Activated T-cell treated with anti-CD3 and anti-CD28 coated beads for 48 hours (primary cell): ENCODE measurements at regions not wholly inside any gene's neighbourhood (a gene's known extent, or its start where the extent isn't known, plus 50 kb on each side); places are given as distances from the start of the nearest gene placed in this dataset.
"Not testable (repeated sequence)": the region's sequence is repeated elsewhere in the genome, so short reads cannot be mapped to it uniquely, and the experiment has no call there.

Experiments
- DNase-seq: peaks from one replicate; pipeline ENCODE4 v3.0.0-alpha.2; 2020; ENCODE audit warnings: low read depth

DNA sequence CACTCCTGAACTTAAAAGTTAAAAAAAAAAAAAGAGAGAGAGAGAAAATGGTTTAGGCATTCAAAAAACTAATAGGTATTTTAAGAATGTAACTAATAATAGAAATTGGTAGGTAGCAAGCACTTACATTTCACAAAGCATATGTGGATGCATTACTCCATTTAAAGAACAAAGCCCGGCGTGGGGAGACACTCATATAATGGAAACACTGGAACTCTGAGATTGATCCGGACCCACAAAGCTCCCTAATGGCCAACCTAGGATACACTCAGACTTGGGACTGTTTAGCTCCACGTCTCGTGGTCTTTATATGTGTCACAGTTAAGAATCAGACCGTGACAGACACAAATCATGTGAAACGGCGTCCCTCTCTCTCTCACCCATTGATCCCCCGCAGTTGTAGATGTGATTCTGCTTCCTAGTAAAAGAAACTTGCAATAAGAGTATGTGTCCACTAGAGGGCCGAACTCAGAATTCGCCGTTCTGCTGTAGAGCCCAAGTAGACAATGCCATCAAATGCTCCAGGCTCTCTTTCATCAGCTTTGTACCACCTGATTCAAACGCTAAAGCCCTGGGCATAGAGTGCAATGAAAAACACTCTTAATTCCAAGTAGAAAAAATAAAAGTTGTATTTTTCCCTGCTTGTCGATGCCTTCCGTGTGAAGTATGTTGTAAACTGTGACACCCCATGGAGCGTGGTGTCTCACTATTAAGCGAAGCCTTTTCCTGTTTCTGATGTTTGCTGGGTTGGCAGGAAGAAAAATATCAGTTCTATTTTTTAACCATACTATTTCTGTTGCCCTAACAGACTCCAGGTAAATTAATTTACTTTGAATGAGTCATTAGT is 429.0 kb upstream of the MTPN start:
- DNase-seq = peak; percentile 4

DNA sequence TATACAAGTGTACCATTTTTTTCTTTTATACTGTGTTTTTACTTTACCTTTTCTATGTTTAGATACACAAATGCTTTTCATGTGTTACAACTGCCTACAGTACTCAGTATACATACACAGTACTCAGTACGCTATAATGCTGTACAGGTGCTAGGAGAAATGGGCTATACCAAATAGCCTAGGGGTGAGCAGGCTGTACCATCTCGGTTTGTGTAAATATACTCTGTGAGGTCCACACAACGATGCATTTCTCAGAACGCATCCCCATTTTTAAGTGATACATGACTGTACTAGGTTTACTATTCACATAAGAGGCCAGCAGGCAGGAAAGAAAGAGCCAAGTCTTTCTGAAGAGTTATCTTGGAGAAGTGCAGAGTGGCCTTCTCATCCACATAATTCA is 426.4 kb upstream of the MTPN start:
- DNase-seq = no peak

DNA sequence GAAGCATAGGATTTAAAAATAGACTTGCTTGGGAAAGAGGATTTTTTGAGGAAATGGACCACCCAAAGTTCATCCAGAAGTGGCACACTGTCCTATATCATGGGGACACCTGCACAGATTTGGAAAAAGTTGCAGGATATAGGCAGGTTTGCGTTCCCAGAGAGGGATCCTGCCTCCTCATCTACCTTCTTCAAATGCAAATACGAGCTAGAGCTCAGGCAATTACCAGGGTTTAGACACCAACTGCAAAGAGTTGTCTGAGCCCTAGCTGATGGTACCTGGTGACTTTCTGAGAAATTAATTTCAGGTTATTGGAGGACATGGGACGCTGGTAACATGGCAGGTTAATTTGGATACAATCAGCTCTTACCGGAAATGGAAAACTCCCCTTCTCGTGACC is 423.7 kb upstream of the MTPN start:
- DNase-seq = no peak

DNA sequence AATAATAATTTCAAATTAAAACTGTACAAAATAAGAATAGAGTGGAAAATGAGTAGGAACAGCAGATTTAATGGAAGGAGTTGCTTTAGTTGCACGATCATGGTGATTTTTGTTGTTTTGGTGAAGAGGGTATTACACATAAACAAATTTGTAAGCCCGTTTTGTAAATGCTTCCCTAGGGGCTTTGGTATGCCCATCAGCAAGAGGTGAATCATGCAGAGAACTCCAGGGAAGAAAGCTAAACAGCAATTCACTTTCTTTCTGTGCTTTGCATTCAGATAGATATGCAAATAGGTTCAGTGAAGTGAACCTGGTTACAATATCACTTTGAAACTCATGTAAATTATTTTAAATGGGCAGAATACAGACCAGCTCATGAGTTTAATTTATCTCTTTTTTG is 422.2 kb upstream of the MTPN start:
- no peak for DNase-seq

DNA sequence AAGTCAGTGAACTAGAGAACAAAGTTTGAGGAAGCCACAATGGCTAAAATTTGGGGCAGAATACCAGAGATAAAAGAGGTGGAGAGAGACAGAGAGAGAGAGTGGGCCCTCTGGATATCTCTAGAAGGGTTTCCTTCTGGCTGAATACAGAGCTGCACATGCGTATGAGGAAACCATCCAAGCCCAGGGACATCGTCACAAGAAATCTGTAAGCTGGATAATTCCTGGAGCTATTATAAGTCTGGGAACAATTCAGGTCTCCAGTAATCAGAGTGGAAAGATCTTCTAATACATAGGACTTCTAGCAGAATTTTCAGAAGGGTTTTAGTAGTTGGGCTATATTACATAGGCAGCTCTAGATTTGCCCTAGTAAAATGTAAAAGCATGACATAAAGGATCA is 415.7 kb upstream of the MTPN start:
- no peak for DNase-seq

DNA sequence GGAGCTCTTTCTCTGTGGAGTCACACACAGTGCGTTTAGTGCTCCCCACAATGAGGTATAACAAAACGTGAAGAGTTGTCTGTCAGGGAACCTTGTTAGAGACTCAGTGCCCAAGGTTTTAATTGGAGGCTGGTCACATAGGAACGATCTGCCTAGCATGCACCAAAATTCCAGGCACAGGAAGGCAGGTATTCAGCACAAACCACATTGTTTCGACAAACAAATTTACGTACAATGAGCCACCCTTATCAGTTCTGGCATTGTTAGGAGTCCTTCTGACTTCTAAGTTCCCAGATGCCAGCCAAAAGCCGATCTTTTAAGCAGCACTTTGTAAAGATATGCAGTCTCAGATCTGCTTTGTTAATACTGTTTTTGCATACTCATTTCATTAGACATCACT is 414.2 kb upstream of the MTPN start:
- DNase-seq = no peak

DNA sequence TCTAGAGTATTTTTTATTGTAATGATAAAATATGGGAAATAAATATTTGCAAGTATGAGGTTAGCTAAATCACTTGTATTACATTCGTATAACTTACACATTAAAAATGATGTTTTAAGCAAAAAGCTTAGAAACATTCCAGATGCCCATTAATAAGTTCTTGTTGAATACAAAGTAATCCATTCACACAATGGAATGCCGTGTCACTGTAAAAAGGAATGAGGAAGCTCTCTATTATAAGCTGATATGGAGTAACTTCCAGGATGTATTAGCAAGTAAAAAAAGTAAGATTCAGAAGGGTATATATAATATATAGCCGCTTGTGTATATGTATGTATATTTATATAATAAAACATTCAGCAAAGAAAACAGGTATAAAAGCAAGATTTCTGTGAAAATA is 412.8 kb upstream of the MTPN start:
- no peak for DNase-seq

DNA sequence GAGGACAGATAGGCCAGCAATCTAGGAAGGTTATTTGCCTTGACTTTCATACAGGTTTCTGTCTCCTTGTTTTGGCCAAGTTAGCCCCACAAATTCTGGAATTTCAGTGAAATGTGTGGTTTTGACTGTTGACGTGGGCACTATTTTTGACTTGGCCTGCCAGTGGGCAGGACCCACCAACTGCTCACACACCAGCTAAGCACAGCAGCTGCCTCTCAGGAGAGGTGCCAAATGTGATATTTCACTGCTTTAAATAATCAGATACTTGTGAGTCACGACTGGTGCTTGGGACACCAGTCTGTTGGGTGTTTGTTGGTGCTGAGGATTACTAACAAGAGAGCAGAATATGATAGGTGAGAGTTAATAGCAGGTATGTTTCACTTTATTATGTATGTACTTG is 409.7 kb upstream of the MTPN start:
- no peak for DNase-seq

DNA sequence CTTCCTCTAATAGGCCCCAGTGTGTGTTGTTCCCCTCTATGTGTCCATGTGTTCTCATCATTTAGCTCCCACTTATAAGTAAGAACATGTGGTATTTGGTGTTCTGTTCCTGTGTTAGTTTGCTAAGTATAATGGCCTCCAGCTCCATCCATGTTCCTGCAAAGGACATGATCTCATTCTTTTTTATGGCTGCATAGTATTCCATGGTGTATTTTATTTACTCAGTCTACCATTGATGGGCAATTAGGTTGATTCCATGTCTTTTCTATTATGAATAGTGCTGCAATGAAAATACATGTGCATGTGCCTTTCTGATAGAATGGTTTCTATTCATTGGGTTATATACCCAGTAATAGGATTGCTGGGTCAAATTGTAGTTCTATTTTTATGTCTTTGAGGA is 394.2 kb upstream of the MTPN start:
- not testable (repeated sequence) for DNase-seq

DNA sequence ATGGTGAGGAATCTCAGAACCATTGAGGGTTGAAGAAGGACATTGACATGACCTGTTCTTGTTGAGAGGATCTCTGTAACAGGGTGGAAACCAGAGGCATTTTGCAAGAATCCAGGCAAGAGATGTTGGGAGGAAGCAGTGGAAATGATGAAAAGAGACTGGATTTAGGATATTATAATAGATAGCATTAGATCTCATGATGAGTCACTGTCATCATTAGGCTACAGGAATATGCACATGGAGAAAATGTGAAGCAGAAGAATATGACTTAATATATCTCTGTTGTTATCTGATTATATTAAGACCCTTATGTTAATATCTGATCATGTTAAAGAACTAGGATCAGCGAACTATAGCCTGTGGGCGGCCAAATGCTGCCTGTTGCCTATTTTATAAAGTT is 393.0 kb upstream of the MTPN start:
- DNase-seq = no peak

DNA sequence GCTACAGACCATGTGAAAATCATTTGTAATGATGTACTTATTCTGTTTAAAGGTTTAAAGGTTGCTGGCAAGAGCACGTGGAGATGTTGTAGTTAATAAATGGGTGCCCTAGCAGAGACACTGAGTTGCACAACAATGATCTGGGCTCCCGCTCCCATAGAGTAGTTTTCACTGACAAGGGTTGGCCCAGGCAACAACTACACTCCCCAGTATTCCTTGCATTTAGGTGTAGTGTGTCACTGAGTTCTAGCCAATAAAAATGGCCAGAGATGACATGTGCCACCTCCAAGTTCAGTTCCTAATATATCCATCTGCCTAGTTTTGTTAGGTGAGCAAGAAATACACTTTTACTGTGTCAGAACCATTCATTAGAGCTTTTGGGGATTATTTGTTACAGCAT is 392.1 kb upstream of the MTPN start:
- DNase-seq = no peak

DNA sequence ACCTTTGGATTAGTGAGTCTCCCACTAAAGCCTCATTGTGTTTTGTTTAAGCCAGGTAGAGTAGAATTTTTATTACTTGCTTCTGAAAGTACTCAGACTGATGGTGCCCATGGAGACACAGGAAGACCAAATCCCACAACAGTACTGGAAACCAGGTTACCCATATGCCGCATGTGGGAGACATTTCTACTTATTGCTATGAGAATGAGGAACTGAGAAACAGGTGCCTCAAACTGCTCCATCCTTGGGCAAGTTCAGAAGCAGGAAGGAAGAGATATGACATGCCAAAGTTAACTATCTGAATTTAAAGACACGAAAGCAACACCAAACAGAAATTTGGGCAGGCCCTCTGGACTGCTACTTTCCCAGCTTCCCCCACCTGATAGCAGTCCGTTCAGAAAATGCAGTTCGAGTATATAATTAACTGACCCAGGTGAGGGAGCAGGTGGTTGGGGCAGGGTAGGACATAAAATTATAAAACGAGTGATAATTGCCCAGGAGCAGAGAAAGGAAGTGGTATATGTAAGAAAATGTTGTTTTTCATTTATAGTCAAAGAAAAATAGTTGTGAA is 382.3 kb upstream of the MTPN start:
- no peak for DNase-seq

DNA sequence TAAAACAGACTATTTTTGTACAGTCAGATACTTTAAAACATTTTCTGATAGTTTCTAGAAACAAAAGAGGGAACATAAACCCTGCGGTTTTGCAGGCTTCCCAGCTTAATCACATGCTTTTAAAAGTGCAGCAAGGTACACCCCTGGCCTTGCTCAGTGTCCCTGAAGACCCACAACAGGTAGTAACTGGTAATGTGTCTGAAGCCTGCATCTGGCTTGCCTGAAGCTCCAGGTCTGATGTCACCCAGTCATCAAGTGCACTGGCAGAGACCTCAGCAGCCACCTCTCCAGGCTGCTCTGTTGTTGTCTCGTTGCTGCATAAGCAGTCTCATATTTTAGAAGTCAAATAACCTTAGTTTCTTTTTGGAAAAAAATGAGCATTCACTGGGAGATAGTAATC is 376.1 kb upstream of the MTPN start:
- DNase-seq = no peak

DNA sequence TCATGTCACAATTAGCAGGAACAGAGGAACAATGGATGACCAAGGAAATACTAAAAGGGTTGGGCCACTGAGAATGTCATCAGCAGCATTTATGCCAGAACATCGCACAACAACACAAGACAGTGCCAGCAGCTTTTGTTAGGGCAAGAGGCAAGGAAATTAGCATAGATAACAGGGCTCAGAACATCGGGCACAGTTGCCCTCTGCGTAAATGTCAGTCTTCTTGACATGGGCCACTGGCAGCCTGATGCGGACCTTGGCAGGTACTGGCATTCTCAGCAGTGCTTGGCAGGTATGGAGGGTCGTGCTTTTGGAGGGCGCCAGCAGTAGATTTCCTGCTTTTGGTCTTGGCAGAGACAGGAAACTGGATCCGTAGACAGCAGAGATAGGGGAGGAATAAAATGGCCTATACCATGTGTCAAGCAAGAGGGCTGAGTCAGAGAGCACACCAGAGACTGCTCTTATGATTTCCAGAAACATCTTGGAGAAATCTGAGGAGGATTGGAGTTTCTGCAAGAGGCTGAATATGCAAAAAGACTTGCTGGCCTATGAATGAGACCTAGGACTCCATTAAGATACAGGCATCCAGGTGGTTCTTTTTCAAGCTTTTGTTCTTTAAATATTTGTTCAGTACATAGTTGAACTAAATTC is 371.5 kb upstream of the MTPN start:
- DNase-seq = no peak

DNA sequence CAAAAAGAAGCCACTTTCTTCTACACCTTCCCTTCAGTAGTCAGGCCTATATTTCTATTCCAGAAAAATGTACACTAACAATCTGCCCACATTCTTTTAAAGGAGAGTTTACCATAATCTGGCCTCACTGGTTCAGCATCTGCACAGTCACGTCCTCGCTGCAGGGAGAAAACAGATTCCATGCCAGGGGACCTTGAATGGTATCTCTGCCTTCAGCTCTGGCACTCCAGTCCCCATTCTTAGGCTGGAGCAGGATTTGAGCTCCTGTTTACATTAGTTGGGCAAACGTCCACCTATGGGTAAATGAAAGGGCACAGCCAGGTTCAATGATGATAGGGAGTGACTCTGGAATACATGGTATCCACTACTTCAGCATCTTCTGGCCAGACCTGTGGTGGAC is 371.0 kb upstream of the MTPN start:
- no peak for DNase-seq

DNA sequence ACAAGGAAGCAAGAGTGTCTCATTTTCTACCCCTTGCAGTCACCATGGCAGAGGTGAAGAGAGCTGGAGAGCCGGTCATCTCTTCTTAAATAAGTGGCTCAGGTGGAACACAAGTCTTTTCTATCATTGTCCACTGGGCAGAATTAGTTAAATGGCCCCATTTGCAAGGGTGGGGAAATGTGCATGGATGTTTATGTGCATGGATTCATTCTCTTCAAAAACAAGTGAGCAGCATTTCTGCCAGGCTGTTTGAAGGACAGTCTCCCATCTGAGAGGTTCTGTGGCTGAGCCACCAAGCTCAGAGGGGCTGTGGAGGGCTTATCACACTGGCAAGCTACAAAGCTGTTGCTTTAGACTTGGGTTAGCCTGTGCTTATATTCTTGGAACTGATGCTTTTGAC is 370.3 kb upstream of the MTPN start:
- DNase-seq = no peak

DNA sequence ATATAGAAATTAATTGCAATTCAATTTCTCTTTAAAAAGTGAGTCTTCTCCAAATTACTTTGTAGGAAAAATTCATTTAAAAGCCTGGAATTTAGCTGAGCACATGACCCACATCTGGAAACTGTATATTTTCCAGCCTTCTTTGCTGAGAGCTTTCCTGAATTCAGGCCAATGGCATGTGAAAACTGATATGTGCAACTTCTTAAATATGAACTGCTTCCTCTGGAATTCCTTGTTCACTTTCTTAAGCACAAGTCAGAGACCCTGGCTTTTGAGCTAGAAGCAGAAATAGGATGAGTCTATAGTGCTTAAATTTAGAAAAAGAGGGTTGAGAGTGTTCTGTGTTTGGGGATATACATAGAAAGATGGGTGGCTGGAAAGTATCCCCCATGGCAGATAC is 365.1 kb upstream of the MTPN start:
- no peak for DNase-seq

DNA sequence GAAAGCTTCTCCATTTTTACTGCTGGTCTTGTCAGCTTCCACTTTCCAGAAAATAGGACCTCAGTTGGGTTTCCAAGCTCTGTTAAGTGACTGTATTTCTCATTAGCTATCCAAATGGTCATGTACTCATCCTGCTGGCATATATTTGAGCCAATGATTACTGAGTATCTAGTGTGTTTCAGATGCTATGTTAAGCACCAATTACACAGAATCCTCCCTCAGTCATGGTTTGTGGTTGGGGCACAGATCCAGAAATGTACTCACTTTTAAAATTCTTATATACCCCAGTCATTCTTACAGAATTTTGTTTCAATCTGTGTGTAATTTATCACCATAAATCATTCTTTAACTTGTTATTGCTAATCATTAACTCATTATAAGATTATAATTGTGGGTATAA is 362.3 kb upstream of the MTPN start:
- no peak for DNase-seq

DNA sequence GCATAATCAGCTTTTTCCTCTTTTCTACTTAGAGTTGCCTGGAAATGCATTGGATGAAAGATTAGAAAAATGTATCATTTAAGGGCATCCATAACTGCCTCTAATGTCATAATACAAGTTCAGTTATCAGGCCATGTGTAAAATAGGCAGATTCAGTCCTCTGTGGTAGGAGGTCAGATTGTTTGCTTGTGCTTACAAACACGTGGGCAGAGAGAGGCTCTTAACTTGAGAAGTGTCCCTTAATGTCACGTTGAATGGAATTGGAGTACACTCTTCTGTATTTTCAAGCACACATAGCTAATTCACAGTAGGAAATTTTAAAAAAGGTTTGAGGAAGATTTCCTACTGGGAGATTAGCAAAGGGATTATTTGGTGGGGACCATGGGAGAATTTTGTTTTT is 359.8 kb upstream of the MTPN start:
- DNase-seq = no peak

DNA sequence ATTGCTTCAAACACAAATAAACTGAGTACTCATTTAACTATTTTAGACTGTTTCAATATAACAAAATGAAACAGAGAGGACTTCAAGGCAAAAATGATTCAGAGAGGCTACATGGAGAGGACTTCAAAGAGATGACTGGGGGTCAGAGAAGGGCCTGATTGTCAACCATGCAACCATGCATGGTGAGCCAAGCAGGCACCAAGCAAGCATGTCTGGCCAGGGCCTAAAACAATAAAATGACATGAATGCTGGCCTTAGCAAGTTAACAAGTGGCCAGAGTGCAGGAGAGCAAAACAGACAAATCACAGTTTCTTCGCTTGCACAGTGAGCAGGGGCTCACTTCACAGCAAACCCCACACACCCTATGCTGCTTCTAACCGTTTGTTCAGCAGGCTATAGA is 356.5 kb upstream of the MTPN start:
- DNase-seq = no peak

DNA sequence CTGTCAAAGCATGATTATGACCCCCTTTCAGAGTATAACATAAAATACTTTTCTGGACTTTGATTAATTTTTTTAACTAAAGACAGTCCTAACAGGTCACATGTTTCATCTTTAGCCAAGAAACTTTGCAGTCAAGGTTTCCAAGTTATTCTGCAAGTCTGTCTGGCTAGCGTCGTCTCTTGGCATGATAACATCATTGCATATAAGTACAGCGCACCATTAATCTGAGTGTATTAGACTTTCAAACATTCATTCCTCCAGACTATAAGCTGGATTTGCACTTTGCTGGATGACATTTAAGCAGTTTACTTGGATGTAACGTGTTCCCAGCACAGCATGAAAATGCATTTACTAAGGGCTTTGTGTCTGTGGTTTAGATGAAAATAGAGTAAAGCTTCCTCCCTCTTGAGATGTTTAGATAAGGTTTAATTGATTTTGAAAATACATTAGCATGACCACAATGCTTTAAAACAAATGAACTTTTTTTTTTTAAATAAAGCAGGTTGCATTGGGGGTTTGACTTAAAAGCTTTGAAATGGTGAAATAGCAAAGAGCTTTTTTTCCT is 349.0 kb upstream of the MTPN start:
- no peak for DNase-seq

DNA sequence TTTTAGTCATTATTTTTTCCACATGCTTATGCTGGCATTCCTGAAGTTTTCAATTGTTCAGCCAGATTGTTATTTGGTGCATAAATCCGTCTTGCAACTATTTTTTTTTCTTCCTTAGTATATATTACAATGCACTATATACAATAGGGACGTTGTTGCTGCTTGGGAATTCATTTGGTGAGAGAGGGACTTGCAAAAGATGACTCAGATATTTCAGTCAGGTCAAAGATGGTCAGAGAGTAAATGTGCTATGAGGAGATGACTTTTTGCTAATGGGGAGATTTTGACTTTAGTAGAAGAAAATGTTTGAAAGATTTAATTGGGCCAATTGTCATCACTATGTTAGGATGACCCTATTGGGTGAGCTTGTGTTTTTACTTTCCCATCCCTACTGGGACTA is 348.4 kb upstream of the MTPN start:
- DNase-seq = no peak

DNA sequence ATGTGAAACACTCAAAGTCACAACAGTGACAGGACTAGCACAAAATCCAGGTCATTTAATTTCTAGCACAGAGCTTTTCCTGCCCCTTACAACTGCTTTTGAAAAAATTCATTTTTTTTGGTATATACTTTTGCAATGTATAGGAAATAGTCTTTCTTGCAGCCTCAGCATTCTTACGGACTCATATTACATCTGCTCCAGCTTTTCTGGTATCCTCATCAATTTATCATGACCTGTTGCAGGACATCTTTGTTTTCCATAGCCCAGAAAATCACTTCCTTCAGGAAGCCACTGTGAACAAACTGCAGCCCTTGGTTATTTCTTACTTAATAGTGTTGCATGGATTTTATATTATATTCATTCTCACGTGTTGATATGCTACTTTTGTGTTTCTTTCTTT is 347.9 kb upstream of the MTPN start:
- DNase-seq = no peak
